Panc1 (cell line): ENCODE measurements at regions not wholly inside any gene's neighbourhood (a gene's known extent, or its start where the extent isn't known, plus 50 kb on each side); places are given as distances from the start of the nearest gene placed in this dataset.

ENCODE experiments used
- POLR2AphosphoS5 ChIP-seq: IDR thresholded peaks from 2 replicates; pipeline ENCODE4 v1.6.1; 2012; ENCODE audit warnings: mild to moderate bottlenecking, low read depth, low read length, moderate library complexity
- REST ChIP-seq, 2 experiments: IDR thresholded peaks; 2 replicates each; pipeline ENCODE4 v1.6.1; 2011 to 2012; ENCODE audit warnings: low read depth in 2 of 2, control low read depth in 1 of 2, low read length in 1 of 2, mild to moderate bottlenecking in 1 of 2, moderate library complexity in 1 of 2; ENCODE audit not compliant: insufficient read depth in 1 of 2
- SIN3A ChIP-seq: IDR thresholded peaks from 2 replicates; pipeline ENCODE4 v1.6.1; 2012; ENCODE audit warnings: low read depth, mild to moderate bottlenecking, low read length, moderate library complexity, borderline replicate concordance; ENCODE audit not compliant: insufficient read depth
- TCF7L2 ChIP-seq: IDR thresholded peaks from 2 replicates; pipeline ENCODE4 v1.6.1; 2011; ENCODE audit warnings: mild to moderate bottlenecking, low read depth, low read length, inconsistent platforms
- TF ChIP-seq, protein P1 (sequence below): fragments of 450-650 bp; IDR thresholded peaks from 2 replicates; pipeline ENCODE4 v1.5.1; 2017; ENCODE audit warnings: mild to moderate bottlenecking

- TF ChIP-seq, protein P1, sequence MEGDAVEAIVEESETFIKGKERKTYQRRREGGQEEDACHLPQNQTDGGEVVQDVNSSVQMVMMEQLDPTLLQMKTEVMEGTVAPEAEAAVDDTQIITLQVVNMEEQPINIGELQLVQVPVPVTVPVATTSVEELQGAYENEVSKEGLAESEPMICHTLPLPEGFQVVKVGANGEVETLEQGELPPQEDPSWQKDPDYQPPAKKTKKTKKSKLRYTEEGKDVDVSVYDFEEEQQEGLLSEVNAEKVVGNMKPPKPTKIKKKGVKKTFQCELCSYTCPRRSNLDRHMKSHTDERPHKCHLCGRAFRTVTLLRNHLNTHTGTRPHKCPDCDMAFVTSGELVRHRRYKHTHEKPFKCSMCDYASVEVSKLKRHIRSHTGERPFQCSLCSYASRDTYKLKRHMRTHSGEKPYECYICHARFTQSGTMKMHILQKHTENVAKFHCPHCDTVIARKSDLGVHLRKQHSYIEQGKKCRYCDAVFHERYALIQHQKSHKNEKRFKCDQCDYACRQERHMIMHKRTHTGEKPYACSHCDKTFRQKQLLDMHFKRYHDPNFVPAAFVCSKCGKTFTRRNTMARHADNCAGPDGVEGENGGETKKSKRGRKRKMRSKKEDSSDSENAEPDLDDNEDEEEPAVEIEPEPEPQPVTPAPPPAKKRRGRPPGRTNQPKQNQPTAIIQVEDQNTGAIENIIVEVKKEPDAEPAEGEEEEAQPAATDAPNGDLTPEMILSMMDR, result no peak
- TF ChIP-seq SIN3A (no peak), POLR2AphosphoS5 (no peak), REST (IDR thresholded peaks at IDR 0.05; ENCODE audit: insufficient read depth in 1 of 2, low read depth in 2 of 2, low read length in 1 of 2) (no peak), TCF7L2 (no peak)
Measured at GRCh38 chr5:83834306-83834705, 113.7 kb upstream of the HAPLN1 start.
